ENCODE measurements at regions not wholly inside any gene's neighbourhood (a gene's known extent, or its start where the extent isn't known, plus 50 kb on each side); places are given as distances from the start of the nearest gene placed in this dataset.
"Not testable (repeated sequence)": the region's sequence is repeated elsewhere in the genome, so short reads cannot be mapped to it uniquely, and the experiment has no call there.

GRCh38 chr15:32342772-32343199 lies 60.3 kb downstream of the GOLGA8K start:
- H3K4me1 ChIP-seq (ENCODE audit: control insufficient read depth, insufficient read depth, low read length); H3K27me3 ChIP-seq (ENCODE audit: control insufficient read depth, insufficient read depth, low read length); H3K27ac ChIP-seq (ENCODE audit: low read length); H3K9me3 ChIP-seq (ENCODE audit: control insufficient read depth, insufficient read depth, low read length); H3K36me3 ChIP-seq (ENCODE audit: control insufficient read depth, insufficient read depth, low read length): not testable (repeated sequence)
- peak; percentile 18 for DNase-seq (ENCODE audit: low read depth, low spot score)
- no CpG with 5 or more reads among the region's 32 CpGs for WGBS (ENCODE audit: insufficient coverage, insufficient read length)
- peak overlapping the region; percentile 35; the same call in 1 of the 2 replicates for H3K4me3 ChIP-seq (ENCODE audit: low read length)

- H3K27me3 ChIP-seq (ENCODE audit: control insufficient read depth, insufficient read depth, low read length); H3K4me1 ChIP-seq (ENCODE audit: control insufficient read depth, insufficient read depth, low read length); DNase-seq (ENCODE audit: low read depth, low spot score); H3K9me3 ChIP-seq (ENCODE audit: control insufficient read depth, insufficient read depth, low read length); H3K36me3 ChIP-seq (ENCODE audit: control insufficient read depth, insufficient read depth, low read length); H3K27ac ChIP-seq (ENCODE audit: low read length); H3K4me3 ChIP-seq (ENCODE audit: low read length): not testable (repeated sequence)
- WGBS (ENCODE audit: insufficient coverage, insufficient read length), result no CpG with 5 or more reads among the region's 39 CpGs
These were observed 60.8 kb downstream of the GOLGA8K start for GRCh38 chr15:32342268-32342667.

- H3K27ac ChIP-seq (ENCODE audit: low read length); H3K4me3 ChIP-seq (ENCODE audit: low read length); H3K36me3 ChIP-seq (ENCODE audit: control insufficient read depth, insufficient read depth, low read length); H3K4me1 ChIP-seq (ENCODE audit: control insufficient read depth, insufficient read depth, low read length); DNase-seq (ENCODE audit: low read depth, low spot score); H3K27me3 ChIP-seq (ENCODE audit: control insufficient read depth, insufficient read depth, low read length); H3K9me3 ChIP-seq (ENCODE audit: control insufficient read depth, insufficient read depth, low read length): not testable (repeated sequence)
- WGBS (ENCODE audit: insufficient coverage, insufficient read length), result no CpG with 5 or more reads among the region's 12 CpGs
These were observed 61.6 kb downstream of the GOLGA8K start for GRCh38 chr15:32341530-32341929.

GRCh38 chr15:32336804-32337203 lies 66.3 kb downstream of the GOLGA8K start:
- not testable (repeated sequence) for DNase-seq (ENCODE audit: low read depth, low spot score); H3K27ac ChIP-seq (ENCODE audit: low read length); H3K9me3 ChIP-seq (ENCODE audit: control insufficient read depth, insufficient read depth, low read length); H3K36me3 ChIP-seq (ENCODE audit: control insufficient read depth, insufficient read depth, low read length); H3K4me3 ChIP-seq (ENCODE audit: low read length); H3K27me3 ChIP-seq (ENCODE audit: control insufficient read depth, insufficient read depth, low read length); H3K4me1 ChIP-seq (ENCODE audit: control insufficient read depth, insufficient read depth, low read length)
- no CpG with 5 or more reads among the region's 3 CpGs for WGBS (ENCODE audit: insufficient coverage, insufficient read length)

- H3K36me3 ChIP-seq (ENCODE audit: control insufficient read depth, insufficient read depth, low read length); DNase-seq (ENCODE audit: low read depth, low spot score); H3K9me3 ChIP-seq (ENCODE audit: control insufficient read depth, insufficient read depth, low read length); H3K27me3 ChIP-seq (ENCODE audit: control insufficient read depth, insufficient read depth, low read length); H3K27ac ChIP-seq (ENCODE audit: low read length); H3K4me3 ChIP-seq (ENCODE audit: low read length); H3K4me1 ChIP-seq (ENCODE audit: control insufficient read depth, insufficient read depth, low read length): not testable (repeated sequence)
- WGBS (ENCODE audit: insufficient coverage, insufficient read length), result no CpG with 5 or more reads among the region's 4 CpGs
These were observed 79.7 kb downstream of the GOLGA8K start for GRCh38 chr15:32323353-32323752.

GRCh38 chr15:32319247-32319646 lies 83.8 kb downstream of the GOLGA8K start:
- H3K36me3 ChIP-seq (ENCODE audit: control insufficient read depth, insufficient read depth, low read length); H3K4me1 ChIP-seq (ENCODE audit: control insufficient read depth, insufficient read depth, low read length); H3K4me3 ChIP-seq (ENCODE audit: low read length); DNase-seq (ENCODE audit: low read depth, low spot score); H3K9me3 ChIP-seq (ENCODE audit: control insufficient read depth, insufficient read depth, low read length); H3K27me3 ChIP-seq (ENCODE audit: control insufficient read depth, insufficient read depth, low read length); H3K27ac ChIP-seq (ENCODE audit: low read length): not testable (repeated sequence)
- WGBS (ENCODE audit: insufficient coverage, insufficient read length), result no CpG with 5 or more reads among the region's 3 CpGs

- not testable (repeated sequence) for H3K27ac ChIP-seq (ENCODE audit: low read length); H3K9me3 ChIP-seq (ENCODE audit: control insufficient read depth, insufficient read depth, low read length); DNase-seq (ENCODE audit: low read depth, low spot score); H3K4me1 ChIP-seq (ENCODE audit: control insufficient read depth, insufficient read depth, low read length); H3K4me3 ChIP-seq (ENCODE audit: low read length); H3K36me3 ChIP-seq (ENCODE audit: control insufficient read depth, insufficient read depth, low read length); H3K27me3 ChIP-seq (ENCODE audit: control insufficient read depth, insufficient read depth, low read length)
- no CpG with 5 or more reads among the region's 4 CpGs for WGBS (ENCODE audit: insufficient coverage, insufficient read length)
These were observed 86.6 kb downstream of the GOLGA8K start for GRCh38 chr15:32316482-32316881.

GRCh38 chr15:32315079-32315939 lies 87.8 kb downstream of the GOLGA8K start:
- not testable (repeated sequence) for H3K27ac ChIP-seq (ENCODE audit: low read length); H3K4me1 ChIP-seq (ENCODE audit: control insufficient read depth, insufficient read depth, low read length); H3K4me3 ChIP-seq (ENCODE audit: low read length); H3K27me3 ChIP-seq (ENCODE audit: control insufficient read depth, insufficient read depth, low read length); H3K36me3 ChIP-seq (ENCODE audit: control insufficient read depth, insufficient read depth, low read length); H3K9me3 ChIP-seq (ENCODE audit: control insufficient read depth, insufficient read depth, low read length); DNase-seq (ENCODE audit: low read depth, low spot score)
- no CpG with 5 or more reads among the region's 91 CpGs for WGBS (ENCODE audit: insufficient coverage, insufficient read length)

- not testable (repeated sequence) for H3K9me3 ChIP-seq (ENCODE audit: control insufficient read depth, insufficient read depth, low read length); H3K27ac ChIP-seq (ENCODE audit: low read length); H3K36me3 ChIP-seq (ENCODE audit: control insufficient read depth, insufficient read depth, low read length); H3K4me1 ChIP-seq (ENCODE audit: control insufficient read depth, insufficient read depth, low read length); DNase-seq (ENCODE audit: low read depth, low spot score); H3K27me3 ChIP-seq (ENCODE audit: control insufficient read depth, insufficient read depth, low read length); H3K4me3 ChIP-seq (ENCODE audit: low read length)
- no CpG with 5 or more reads among the region's 77 CpGs for WGBS (ENCODE audit: insufficient coverage, insufficient read length)
These were observed 89.5 kb downstream of the GOLGA8K start for GRCh38 chr15:32313446-32314209.

GRCh38 chr15:32312721-32313120 lies 90.4 kb downstream of the GOLGA8K start:
- no CpG with 5 or more reads among the region's 37 CpGs for WGBS (ENCODE audit: insufficient coverage, insufficient read length)
- not testable (repeated sequence) for H3K9me3 ChIP-seq (ENCODE audit: control insufficient read depth, insufficient read depth, low read length); H3K4me1 ChIP-seq (ENCODE audit: control insufficient read depth, insufficient read depth, low read length); H3K36me3 ChIP-seq (ENCODE audit: control insufficient read depth, insufficient read depth, low read length); H3K27me3 ChIP-seq (ENCODE audit: control insufficient read depth, insufficient read depth, low read length); H3K27ac ChIP-seq (ENCODE audit: low read length); H3K4me3 ChIP-seq (ENCODE audit: low read length); DNase-seq (ENCODE audit: low read depth, low spot score)
